Neuronal stem cell (in vitro differentiated cells): ENCODE measurements at regions not wholly inside any gene's neighbourhood (a gene's known extent, or its start where the extent isn't known, plus 50 kb on each side); places are given as distances from the start of the nearest gene placed in this dataset.

Experiments
- DNase-seq: peaks from one replicate; pipeline ENCODE4 v3.0.0-alpha.2; 2013; ENCODE audit warnings: low spot score
- H2AFZ ChIP-seq: one replicate; pipeline ENCODE4 v1.6.1; 2013; ENCODE audit warnings: mild to moderate bottlenecking, low read length, inconsistent platforms
- H2AK5ac ChIP-seq: 2 replicates; pipeline ENCODE4 v1.6.1; 2013; ENCODE audit warnings: low read depth, mild to moderate bottlenecking, inconsistent platforms, low read length, moderate library complexity, mixed read lengths
- H2BK120ac ChIP-seq: 2 replicates; pipeline ENCODE4 v1.6.1; 2013; ENCODE audit warnings: low read depth, mild to moderate bottlenecking, inconsistent platforms, low read length, moderate library complexity, mixed read lengths
- H2BK12ac ChIP-seq: one replicate; pipeline ENCODE4 v1.6.1; 2013; ENCODE audit warnings: low read length, inconsistent platforms
- H2BK15ac ChIP-seq: 2 replicates; pipeline ENCODE4 v1.6.1; 2013; ENCODE audit warnings: mild to moderate bottlenecking, low read length, inconsistent platforms, mixed read lengths
- H2BK5ac ChIP-seq: one replicate; pipeline ENCODE4 v1.6.1; 2013; ENCODE audit warnings: inconsistent platforms, mild to moderate bottlenecking, low read length, moderate library complexity
- H3K14ac ChIP-seq: one replicate; pipeline ENCODE4 v1.6.1; 2013; ENCODE audit warnings: low read length, inconsistent platforms
- H3K18ac ChIP-seq: 2 replicates; pipeline ENCODE4 v1.6.1; 2013; ENCODE audit warnings: low read length, inconsistent platforms
- H3K23ac ChIP-seq: 2 replicates; pipeline ENCODE4 v1.6.1; 2013; ENCODE audit warnings: low read depth, mild to moderate bottlenecking, mixed read lengths, low read length, inconsistent platforms; ENCODE audit not compliant: poor library complexity
- H3K27ac ChIP-seq: replicated peaks from 3 replicates; pipeline ENCODE4 v1.5.1; 2013; ENCODE audit warnings: low read length, inconsistent platforms
- H3K27me3 ChIP-seq, 3 experiments: 2 replicates each; pipeline ENCODE4 v1.6.1; 2013; ENCODE audit warnings: low read length in 3 of 3, mild to moderate bottlenecking in 2 of 3, inconsistent platforms in 1 of 3, low read depth in 1 of 3, mixed read lengths in 1 of 3, moderate library complexity in 1 of 3; ENCODE audit not compliant: control insufficient read depth in 3 of 3, insufficient read depth in 3 of 3
- H3K36me3 ChIP-seq, 2 donors: replicated peaks in 1 of 2; 2 replicates each; pipeline ENCODE4 v1.6.1; 2013; ENCODE audit warnings: low read length in 2 of 2; ENCODE audit not compliant: control insufficient read depth in 2 of 2, insufficient read depth in 2 of 2
- H3K4ac ChIP-seq: 2 replicates; pipeline ENCODE4 v1.6.1; 2013; ENCODE audit warnings: inconsistent platforms, mild to moderate bottlenecking, low read length, moderate library complexity
- H3K4me1 ChIP-seq, 2 donors: 1 replicate in 1 of 2; 2 replicates in 1 of 2; pipeline ENCODE4 v1.6.1; 2013; ENCODE audit warnings: low read length in 2 of 2, low read depth in 1 of 2; ENCODE audit not compliant: control insufficient read depth in 2 of 2, insufficient read depth in 1 of 2
- H3K4me2 ChIP-seq: one replicate; pipeline ENCODE4 v1.6.1; 2013; ENCODE audit warnings: mild to moderate bottlenecking, low read length, inconsistent platforms; ENCODE audit not compliant: insufficient read depth, poor library complexity, severe bottlenecking
- H3K4me3 ChIP-seq, 2 donors: 2 replicates each; pipeline ENCODE4 v1.5.1; 2013; ENCODE audit warnings: low read length in 2 of 2, mild to moderate bottlenecking in 2 of 2, inconsistent platforms in 1 of 2, moderate library complexity in 1 of 2
- H3K79me1 ChIP-seq: one replicate; pipeline ENCODE4 v1.6.1; 2013; ENCODE audit warnings: low read depth, mild to moderate bottlenecking, inconsistent platforms, low read length, moderate library complexity
- H3K9ac ChIP-seq: one replicate; pipeline ENCODE4 v1.6.1; 2013; ENCODE audit warnings: mild to moderate bottlenecking, low read depth, low read length, inconsistent platforms; ENCODE audit not compliant: poor library complexity
- H3K9me3 ChIP-seq, 2 donors: replicated peaks in 1 of 2; 2 replicates each; pipeline versions ENCODE3 to v1.6.1; 2013; ENCODE audit warnings: low read length in 2 of 2, mild to moderate bottlenecking in 2 of 2, inconsistent platforms in 1 of 2, low read depth in 1 of 2, mixed read lengths in 1 of 2, moderate library complexity in 1 of 2; ENCODE audit not compliant: control insufficient read depth in 2 of 2, insufficient read depth in 1 of 2
- H4K8ac ChIP-seq: one replicate; pipeline ENCODE4 v1.6.1; 2013; ENCODE audit warnings: low read depth, mild to moderate bottlenecking, inconsistent platforms, low read length, moderate library complexity
- H4K91ac ChIP-seq: one replicate; pipeline ENCODE4 v1.6.1; 2013; ENCODE audit warnings: low read length, low read depth, mild to moderate bottlenecking, inconsistent platforms; ENCODE audit not compliant: poor library complexity
- WGBS, 2 donors: extraction: QIAGEN DNeasy Blood & Tissue Kit; methylation state at CpG; one replicate each; pipeline ENCODE4 v1.1.7; 2013; ENCODE audit warnings: missing lambda C conversion rate in 2 of 2, mixed read lengths in 1 of 2; ENCODE audit not compliant: insufficient read length in 2 of 2, insufficient replicate concordance in 1 of 2; ENCODE audit errors: extremely low coverage in 2 of 2; 5-methylcytosine and 5-hydroxymethylcytosine counted together

DNA sequence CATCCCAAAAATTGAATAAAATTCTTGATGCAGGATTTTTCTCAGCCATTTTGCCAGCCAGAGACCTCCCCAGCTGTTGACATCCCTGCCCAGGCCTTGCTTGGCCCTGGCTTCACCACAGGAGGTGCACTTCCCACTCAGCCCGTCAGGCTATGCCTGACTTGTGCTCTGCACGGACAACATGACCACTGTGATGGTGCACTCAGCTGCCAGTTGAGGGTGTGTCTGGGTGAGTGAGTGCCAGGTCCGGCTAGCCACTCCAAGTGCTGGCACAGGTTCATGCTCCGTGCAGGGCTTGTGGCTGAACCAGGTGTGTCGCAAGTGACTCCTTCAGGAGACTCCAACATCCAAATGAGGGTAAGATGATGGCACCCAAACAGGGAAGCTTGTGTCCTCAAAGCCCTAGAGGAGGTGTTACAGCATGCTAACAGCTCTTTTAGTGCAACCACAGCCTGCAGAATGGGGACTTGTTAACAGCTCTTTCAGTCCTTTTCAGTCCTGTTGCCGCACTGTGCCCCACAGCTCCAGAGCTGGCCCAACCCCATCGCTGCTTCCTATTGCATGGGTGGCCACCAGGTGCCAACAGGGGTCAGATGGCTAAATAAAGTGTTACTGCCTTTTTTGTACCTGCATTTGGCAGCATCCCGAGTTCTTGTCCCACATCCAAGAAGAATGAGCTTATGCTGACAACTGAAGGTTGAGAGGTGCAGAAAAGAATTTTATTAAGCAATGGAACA lies 380.7 kb downstream of the SLITRK5 start:
- H2BK5ac ChIP-seq, result no peak overlapping the region
- no peak for DNase-seq
- WGBS, 2 donors, result no CpG with 5 or more reads among the region's 8 CpGs
- peak overlapping the region; percentile 73 for H2BK12ac ChIP-seq
- no peak overlapping the region for H4K8ac ChIP-seq
- H3K9ac ChIP-seq, result no peak overlapping the region
- no peak overlapping the region for H2BK15ac ChIP-seq
- H2AK5ac ChIP-seq, result no peak overlapping the region
- no peaks in the 10 kb centered on the region for H3K36me3 ChIP-seq
- H3K9me3 ChIP-seq, result peaks cover 3 to 5% of the 10 kb centered on the region in 2 donors
- H3K4me2 ChIP-seq, result no peak overlapping the region
- H3K14ac ChIP-seq, result no peak overlapping the region
- no peaks in the 10 kb centered on the region for H3K79me1 ChIP-seq
- no peak overlapping the region for H3K4me3 ChIP-seq
- H4K91ac ChIP-seq, result no peak overlapping the region
- H3K4ac ChIP-seq, result no peak overlapping the region
- no peak overlapping the region for H2BK120ac ChIP-seq
- no peak overlapping the region for H2AFZ ChIP-seq
- no peaks in the 10 kb centered on the region for H3K27me3 ChIP-seq
- H3K27ac ChIP-seq, result no peak overlapping the region
- peak overlapping the region; percentile 71 for H3K18ac ChIP-seq
- H3K4me1 ChIP-seq, result no peaks in the 10 kb centered on the region
- H3K23ac ChIP-seq, result no peak overlapping the region

DNA sequence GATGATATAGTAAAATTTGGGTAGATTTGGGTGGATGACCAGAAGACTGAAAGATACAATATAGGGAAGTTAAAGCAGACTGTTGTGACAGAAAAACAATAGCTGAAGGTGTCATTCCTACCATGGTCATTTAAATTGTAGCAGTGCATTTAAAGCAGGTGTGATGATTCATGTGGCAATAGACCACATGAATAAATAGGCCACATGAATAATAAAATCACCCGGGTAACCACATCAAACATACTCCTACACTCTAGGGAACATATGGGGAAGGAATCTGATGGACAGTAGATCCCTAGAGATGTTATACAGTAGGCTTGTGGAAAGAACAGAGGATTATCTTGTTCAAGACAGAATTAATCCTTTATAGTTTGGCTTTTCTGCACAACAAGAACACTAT lies 392.6 kb downstream of the SLITRK5 start:
- Histone ChIP-seq H3K14ac (no peak overlapping the region), H2BK15ac (no peak overlapping the region), H2AFZ (no peak overlapping the region), H2BK5ac (no peak overlapping the region), H3K9me3 (no peaks in the 10 kb centered on the region), H3K4ac (no peak overlapping the region), H3K9ac (no peak overlapping the region), H2BK120ac (no peak overlapping the region), H3K18ac (no peak overlapping the region), H3K27me3 (no peaks in the 10 kb centered on the region), H3K27ac (no peak overlapping the region), H2BK12ac (no peak overlapping the region), H3K4me2 (no peak overlapping the region), H4K91ac (no peak overlapping the region), H3K36me3 (no peaks in the 10 kb centered on the region), H4K8ac (no peak overlapping the region), H3K4me1 (no peaks in the 10 kb centered on the region), H3K23ac (no peak overlapping the region), H2AK5ac (no peak overlapping the region), H3K4me3 (no peak overlapping the region), H3K79me1 (no peaks in the 10 kb centered on the region)
- no peak for DNase-seq
- no CpG with 5 or more reads among the region's 1 CpG for WGBS, 2 donors

DNA sequence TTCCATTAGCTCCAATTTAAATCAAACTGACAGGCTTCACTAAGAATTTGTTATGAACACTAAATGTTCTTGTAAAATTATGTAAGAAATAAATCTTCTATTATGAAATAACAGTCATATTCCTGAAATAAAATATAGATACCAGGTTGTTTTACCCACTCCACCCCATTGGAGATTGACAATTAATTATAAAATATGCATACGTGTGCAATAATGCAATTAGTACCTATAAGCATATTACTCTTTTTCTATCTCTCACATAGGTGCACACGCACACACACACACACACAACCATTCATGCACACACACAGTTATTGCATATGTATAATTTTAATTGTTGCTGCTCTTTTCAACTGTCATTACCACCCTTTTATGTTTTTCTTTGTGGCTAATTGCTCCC lies 395.7 kb downstream of the SLITRK5 start:
- no peak overlapping the region for H2BK5ac ChIP-seq
- DNase-seq, result no peak
- no peak overlapping the region for H3K18ac ChIP-seq
- H3K9me3 ChIP-seq, result no peaks in the 10 kb centered on the region
- H3K14ac ChIP-seq, result no peak overlapping the region
- H4K8ac ChIP-seq, result no peak overlapping the region
- no peak overlapping the region for H2BK120ac ChIP-seq
- H4K91ac ChIP-seq, result no peak overlapping the region
- H2BK15ac ChIP-seq, result no peak overlapping the region
- no peak overlapping the region for H3K4me3 ChIP-seq
- no peak overlapping the region for H2AFZ ChIP-seq
- H3K27me3 ChIP-seq, result no peaks in the 10 kb centered on the region
- H3K9ac ChIP-seq, result no peak overlapping the region
- no peak overlapping the region for H3K23ac ChIP-seq
- H2AK5ac ChIP-seq, result no peak overlapping the region
- H3K4me2 ChIP-seq, result no peak overlapping the region
- H3K27ac ChIP-seq, result no peak overlapping the region
- no CpG with 5 or more reads among the region's 2 CpGs for WGBS, 2 donors
- no peak overlapping the region for H3K4ac ChIP-seq
- H2BK12ac ChIP-seq, result no peak overlapping the region
- H3K79me1 ChIP-seq, result no peaks in the 10 kb centered on the region
- H3K4me1 ChIP-seq, result no peaks in the 10 kb centered on the region
- no peaks in the 10 kb centered on the region for H3K36me3 ChIP-seq

DNA sequence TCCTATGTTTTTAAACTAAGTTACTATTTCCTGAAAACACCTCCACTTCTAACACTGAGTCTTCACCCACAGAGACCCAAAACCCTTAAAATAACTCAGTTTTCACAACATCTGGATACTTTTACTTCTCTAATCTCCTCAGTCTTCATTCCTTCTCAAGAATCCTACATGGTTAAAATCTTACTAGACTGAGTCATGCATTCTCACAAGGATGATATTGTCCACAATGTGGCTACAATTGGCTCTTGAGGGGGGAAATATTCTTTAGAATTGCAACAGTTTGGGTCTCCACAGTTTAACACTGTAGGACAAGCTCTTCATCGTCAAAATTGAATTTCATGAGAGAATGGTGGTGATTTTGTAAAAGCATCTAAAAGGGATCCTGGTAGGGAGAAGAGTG lies 397.1 kb downstream of the SLITRK5 start:
- Histone ChIP-seq H2BK12ac (no peak overlapping the region), H3K23ac (no peak overlapping the region), H3K27ac (no peak overlapping the region), H3K4ac (no peak overlapping the region), H3K18ac (no peak overlapping the region), H4K91ac (no peak overlapping the region), H3K79me1 (no peaks in the 10 kb centered on the region), H3K36me3 (no peaks in the 10 kb centered on the region), H3K9me3 (no peaks in the 10 kb centered on the region), H3K4me3 (no peak overlapping the region), H2BK5ac (no peak overlapping the region), H2BK120ac (no peak overlapping the region), H2AK5ac (no peak overlapping the region), H3K14ac (no peak overlapping the region), H3K9ac (no peak overlapping the region), H2AFZ (no peak overlapping the region), H3K27me3 (no peaks in the 10 kb centered on the region), H4K8ac (no peak overlapping the region), H2BK15ac (no peak overlapping the region), H3K4me1 (no peaks in the 10 kb centered on the region), H3K4me2 (no peak overlapping the region)
- no CpG with 5 or more reads among the region's 1 CpG for WGBS, 2 donors
- no peak for DNase-seq
